ENCODE measurements at regions not wholly inside any gene's neighbourhood (a gene's known extent, or its start where the extent isn't known, plus 50 kb on each side); places are given as distances from the start of the nearest gene placed in this dataset.

DNA sequence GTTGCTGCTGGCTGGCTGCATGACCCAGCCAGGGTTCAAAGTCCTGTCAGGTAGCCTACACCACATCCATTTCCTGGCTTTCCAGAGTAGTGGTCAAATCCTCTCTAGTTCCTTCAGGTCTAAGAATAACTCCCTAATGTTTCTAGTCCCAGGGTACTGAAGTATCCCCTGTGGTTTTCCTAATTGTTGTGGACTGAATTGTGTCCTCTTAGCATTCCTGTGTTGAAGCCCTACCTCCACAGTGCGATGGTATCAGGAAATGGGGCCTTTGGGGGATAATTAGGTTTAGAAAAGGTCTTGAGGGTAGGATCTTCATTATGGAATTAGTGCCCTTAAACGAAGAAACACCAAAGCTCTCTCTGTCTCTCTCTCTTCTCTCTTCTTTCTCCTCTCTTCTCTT is 191.8 kb upstream of the CCNG1 start:
- H3K9me3 ChIP-seq: peaks cover 3% of the 10 kb centered on the region; the same call in 1 of the 2 replicates
- H3K4me2 ChIP-seq: no peak overlapping the region
- H3K9me2 ChIP-seq: no peaks in the 10 kb centered on the region
- H3K79me2 ChIP-seq (ENCODE audit: insufficient read depth): no peaks in the 10 kb centered on the region
- ChIA-PET POLR2A (no interaction called here), CTCF (no interaction called here)
- H3K4me3 ChIP-seq (ENCODE audit: low read depth in 2 of 2, low read length in 1 of 2): no peak overlapping the region
- H3K27me3 ChIP-seq (ENCODE audit: insufficient read depth): no peaks in the 10 kb centered on the region
- H3F3A ChIP-seq (replicated peaks; ENCODE audit: insufficient read depth): peaks cover 26% of the 10 kb centered on the region
- no peaks in the 10 kb centered on the region for H3K36me3 ChIP-seq (replicated peaks in 1 of 2; ENCODE audit: control insufficient read depth in 1 of 2, insufficient read depth in 2 of 2, low read length in 1 of 2)
- no peak for DNase-seq
- no peak overlapping the region for H3K27ac ChIP-seq (ENCODE audit: low read depth in 2 of 2, low read length in 1 of 2)
- TF ChIP-seq JUND (IDR thresholded peaks at IDR 0.05) (no peak), SIN3A (IDR thresholded peaks at IDR 0.05; ENCODE audit: borderline replicate concordance, low read depth, low read length) (no peak), TCF12 (IDR thresholded peaks at IDR 0.05) (no peak), TEAD4 (IDR thresholded peaks at IDR 0.05; ENCODE audit: borderline replicate concordance, insufficient read depth) (no peak)
- H2AFZ ChIP-seq (ENCODE audit: low read depth): no peak overlapping the region
- no peak overlapping the region for H3K9ac ChIP-seq
- no peaks in the 10 kb centered on the region for H4K20me1 ChIP-seq (ENCODE audit: insufficient read depth)
- 0 out of 4 replicates have a peak, but pooled peaks cover 0 to 8% of the 10 kb centered on the region in 2 experiments for H3K4me1 ChIP-seq (ENCODE audit: control insufficient read depth in 1 of 2, insufficient read depth in 2 of 2, low read depth in 1 of 2, low read length in 1 of 2)
- WGBS (ENCODE audit: low lambda C conversion rate): 6% methylated on average over 2 of the region's 2 CpGs

DNA sequence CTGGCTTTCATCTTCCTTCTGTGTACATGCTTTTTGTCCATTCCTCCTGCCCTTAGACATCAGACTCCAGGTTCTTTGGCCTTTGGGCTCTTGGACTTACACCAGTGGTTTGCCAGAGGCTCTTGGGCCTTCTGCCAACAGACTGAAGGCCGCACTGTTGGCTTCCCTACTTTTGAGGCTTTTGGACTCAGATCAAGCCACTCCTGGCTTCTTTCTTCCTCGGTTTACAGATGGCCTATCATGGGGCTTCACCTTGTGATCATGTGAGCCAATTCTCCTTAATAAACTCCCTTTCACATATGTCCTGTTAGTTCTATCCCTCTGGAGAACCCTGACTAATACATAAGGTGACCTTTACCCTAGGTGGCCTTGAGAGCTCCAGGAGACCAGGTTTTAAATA is 189.1 kb upstream of the CCNG1 start:
- Histone ChIP-seq H3K27ac (ENCODE audit: low read depth in 2 of 2, low read length in 1 of 2) (peak overlapping the region in 1 of 2 experiments; percentile 89; a peak in 2 of 4 replicates), H3K9me2 (no peaks in the 10 kb centered on the region), H3K36me3 (replicated peaks in 1 of 2; ENCODE audit: control insufficient read depth in 1 of 2, insufficient read depth in 2 of 2, low read length in 1 of 2) (no peaks in the 10 kb centered on the region), H2AFZ (ENCODE audit: low read depth) (peak overlapping the region; percentile 55; the same call in 1 of the 2 replicates), H3K27me3 (ENCODE audit: insufficient read depth) (no peaks in the 10 kb centered on the region), H3K4me1 (ENCODE audit: control insufficient read depth in 1 of 2, insufficient read depth in 2 of 2, low read depth in 1 of 2, low read length in 1 of 2) (0 out of 4 replicates have a peak, but pooled peaks cover 0 to 8% of the 10 kb centered on the region in 2 experiments), H4K20me1 (ENCODE audit: insufficient read depth) (no peaks in the 10 kb centered on the region), H3K9ac (peak overlapping the region; percentile 30; the same call in 1 of the 2 replicates), H3K9me3 (peaks cover 3% of the 10 kb centered on the region; the same call in 1 of the 2 replicates), H3K79me2 (ENCODE audit: insufficient read depth) (no peaks in the 10 kb centered on the region), H3F3A (replicated peaks; ENCODE audit: insufficient read depth) (peaks cover 26% of the 10 kb centered on the region), H3K4me3 (ENCODE audit: low read depth in 2 of 2, low read length in 1 of 2) (no peak overlapping the region), H3K4me2 (peak overlapping the region; percentile 28)
- POLR2A ChIA-PET: no interaction called here
- CTCF ChIA-PET: no interaction called here
- DNase-seq: no peak
- 5% methylated on average over 2 of the region's 2 CpGs for WGBS (ENCODE audit: low lambda C conversion rate)
- no peak for TF ChIP-seq GATA2 (CRISPR knock-in tag; IDR thresholded peaks at IDR 0.05)
- no peak for TF ChIP-seq TCF12 (IDR thresholded peaks at IDR 0.05)
- TF ChIP-seq TAF1 (IDR thresholded peaks at IDR 0.05; ENCODE audit: borderline replicate concordance, low read depth, low read length): no peak

DNA sequence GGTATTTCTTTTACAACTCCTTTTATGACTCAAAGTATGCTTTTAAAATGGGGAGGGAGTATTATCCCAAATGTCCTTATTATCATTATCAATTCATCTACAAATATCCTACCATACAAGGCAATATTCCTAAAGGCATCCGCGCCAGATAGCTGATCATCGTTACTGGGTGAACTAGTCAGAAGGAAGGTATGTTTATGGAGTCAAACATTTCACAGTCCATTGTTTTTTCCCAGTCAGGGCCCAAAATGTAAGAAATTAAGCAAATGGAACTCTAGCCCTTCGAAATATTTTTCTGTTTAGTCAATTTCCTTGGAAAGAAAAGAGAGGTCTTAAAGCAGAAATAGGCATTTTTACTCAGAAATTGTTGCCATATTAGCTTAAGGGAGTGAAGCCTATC is 188.5 kb upstream of the CCNG1 start:
- Histone ChIP-seq H3K4me2 (peak overlapping the region; percentile 28; the same call in 1 of the 2 replicates), H3K4me1 (ENCODE audit: control insufficient read depth in 1 of 2, insufficient read depth in 2 of 2, low read depth in 1 of 2, low read length in 1 of 2) (0 out of 4 replicates have a peak, but pooled peaks cover 0 to 8% of the 10 kb centered on the region in 2 experiments), H3K4me3 (ENCODE audit: low read depth in 2 of 2, low read length in 1 of 2) (no peak overlapping the region), H3F3A (replicated peaks; ENCODE audit: insufficient read depth) (peaks cover 26% of the 10 kb centered on the region), H4K20me1 (ENCODE audit: insufficient read depth) (no peaks in the 10 kb centered on the region), H3K27me3 (ENCODE audit: insufficient read depth) (no peaks in the 10 kb centered on the region), H3K79me2 (ENCODE audit: insufficient read depth) (no peaks in the 10 kb centered on the region), H3K9me2 (no peaks in the 10 kb centered on the region), H2AFZ (ENCODE audit: low read depth) (no peak overlapping the region), H3K36me3 (replicated peaks in 1 of 2; ENCODE audit: control insufficient read depth in 1 of 2, insufficient read depth in 2 of 2, low read length in 1 of 2) (no peaks in the 10 kb centered on the region), H3K27ac (ENCODE audit: low read depth in 2 of 2, low read length in 1 of 2) (peak overlapping the region in 1 of 2 experiments; percentile 89; a peak in 2 of 4 replicates), H3K9me3 (peaks cover 3% of the 10 kb centered on the region; the same call in 1 of the 2 replicates), H3K9ac (no peak overlapping the region)
- WGBS (ENCODE audit: low lambda C conversion rate): 26% methylated on average over 4 of the region's 4 CpGs
- DNase-seq: no peak
- CTCF ChIA-PET: no interaction called here
- peak; percentile 7; the same call in 1 of the 2 replicates for TF ChIP-seq TCF12 (IDR thresholded peaks at IDR 0.05)
- no peak for TF ChIP-seq GATA2 (CRISPR knock-in tag; IDR thresholded peaks at IDR 0.05)
- peak; percentile 37 for TF ChIP-seq JUND (IDR thresholded peaks at IDR 0.05)
- TF ChIP-seq, protein P1, sequence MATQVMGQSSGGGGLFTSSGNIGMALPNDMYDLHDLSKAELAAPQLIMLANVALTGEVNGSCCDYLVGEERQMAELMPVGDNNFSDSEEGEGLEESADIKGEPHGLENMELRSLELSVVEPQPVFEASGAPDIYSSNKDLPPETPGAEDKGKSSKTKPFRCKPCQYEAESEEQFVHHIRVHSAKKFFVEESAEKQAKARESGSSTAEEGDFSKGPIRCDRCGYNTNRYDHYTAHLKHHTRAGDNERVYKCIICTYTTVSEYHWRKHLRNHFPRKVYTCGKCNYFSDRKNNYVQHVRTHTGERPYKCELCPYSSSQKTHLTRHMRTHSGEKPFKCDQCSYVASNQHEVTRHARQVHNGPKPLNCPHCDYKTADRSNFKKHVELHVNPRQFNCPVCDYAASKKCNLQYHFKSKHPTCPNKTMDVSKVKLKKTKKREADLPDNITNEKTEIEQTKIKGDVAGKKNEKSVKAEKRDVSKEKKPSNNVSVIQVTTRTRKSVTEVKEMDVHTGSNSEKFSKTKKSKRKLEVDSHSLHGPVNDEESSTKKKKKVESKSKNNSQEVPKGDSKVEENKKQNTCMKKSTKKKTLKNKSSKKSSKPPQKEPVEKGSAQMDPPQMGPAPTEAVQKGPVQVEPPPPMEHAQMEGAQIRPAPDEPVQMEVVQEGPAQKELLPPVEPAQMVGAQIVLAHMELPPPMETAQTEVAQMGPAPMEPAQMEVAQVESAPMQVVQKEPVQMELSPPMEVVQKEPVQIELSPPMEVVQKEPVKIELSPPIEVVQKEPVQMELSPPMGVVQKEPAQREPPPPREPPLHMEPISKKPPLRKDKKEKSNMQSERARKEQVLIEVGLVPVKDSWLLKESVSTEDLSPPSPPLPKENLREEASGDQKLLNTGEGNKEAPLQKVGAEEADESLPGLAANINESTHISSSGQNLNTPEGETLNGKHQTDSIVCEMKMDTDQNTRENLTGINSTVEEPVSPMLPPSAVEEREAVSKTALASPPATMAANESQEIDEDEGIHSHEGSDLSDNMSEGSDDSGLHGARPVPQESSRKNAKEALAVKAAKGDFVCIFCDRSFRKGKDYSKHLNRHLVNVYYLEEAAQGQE (IDR thresholded peaks at IDR 0.05; ENCODE audit: low read depth, low read length): no peak
- TF ChIP-seq, protein P2, sequence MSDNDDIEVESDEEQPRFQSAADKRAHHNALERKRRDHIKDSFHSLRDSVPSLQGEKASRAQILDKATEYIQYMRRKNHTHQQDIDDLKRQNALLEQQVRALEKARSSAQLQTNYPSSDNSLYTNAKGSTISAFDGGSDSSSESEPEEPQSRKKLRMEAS (IDR thresholded peaks at IDR 0.05; ENCODE audit: low read depth): no peak
- peak; percentile 16; the same call in 1 of the 2 replicates for TF ChIP-seq FOSL2 (IDR thresholded peaks at IDR 0.05; ENCODE audit: borderline replicate concordance, low read depth)
- no peak for TF ChIP-seq FOXJ3 (CRISPR knock-in tag; IDR thresholded peaks at IDR 0.05)
- POLR2A ChIA-PET: no interaction called here

Measured in SK-N-SH (cell line).